HG02885 (cell line): ENCODE measurements at regions not wholly inside any gene's neighbourhood (a gene's known extent, or its start where the extent isn't known, plus 50 kb on each side); places are given as distances from the start of the nearest gene placed in this dataset.

ENCODE experiments used
- ATAC-seq: cut with Tn5 transposase; IDR thresholded peaks from one replicate; pipeline ENCODE4 v1.9.1; 2021; ENCODE audit warnings: mild to moderate bottlenecking; ENCODE audit not compliant: unreplicated experiment, poor library complexity

- no peak for ATAC-seq
Measured at GRCh38 chr2:204340511-204340910, 204.8 kb upstream of the PARD3B start.

- no peak for ATAC-seq
Measured at GRCh38 chr2:204341887-204342276, 203.4 kb upstream of the PARD3B start.

- no peak for ATAC-seq
Measured at GRCh38 chr2:204343685-204344084, 201.6 kb upstream of the PARD3B start.

GRCh38 chr2:204344119-204344518 lies 201.2 kb upstream of the PARD3B start:
- no peak for ATAC-seq

- ATAC-seq: no peak
Measured at GRCh38 chr2:204346906-204347305, 198.4 kb upstream of the PARD3B start.

- no peak for ATAC-seq
Measured at GRCh38 chr2:204353823-204354222, 191.5 kb upstream of the PARD3B start.

GRCh38 chr2:204354442-204354856 lies 190.8 kb upstream of the PARD3B start:
- ATAC-seq: no peak

- ATAC-seq: no peak
Measured at GRCh38 chr2:204355688-204356087, 189.6 kb upstream of the PARD3B start.

- no peak for ATAC-seq
Measured at GRCh38 chr2:204356151-204356641, 189.1 kb upstream of the PARD3B start.

GRCh38 chr2:204357286-204357685 lies 188.0 kb upstream of the PARD3B start:
- no peak for ATAC-seq

GRCh38 chr2:204359076-204359475 lies 186.2 kb upstream of the PARD3B start:
- no peak for ATAC-seq

- no peak for ATAC-seq
Measured at GRCh38 chr2:204360218-204361007, 184.9 kb upstream of the PARD3B start.

GRCh38 chr2:204361738-204362137 lies 183.5 kb upstream of the PARD3B start:
- ATAC-seq: no peak

- no peak for ATAC-seq
Measured at GRCh38 chr2:204362581-204362980, 182.7 kb upstream of the PARD3B start.

GRCh38 chr2:204363513-204363912 lies 181.8 kb upstream of the PARD3B start:
- no peak for ATAC-seq

GRCh38 chr2:204364860-204365535 lies 180.3 kb upstream of the PARD3B start:
- no peak for ATAC-seq

GRCh38 chr2:204365811-204366210 lies 179.5 kb upstream of the PARD3B start:
- ATAC-seq: no peak

- no peak for ATAC-seq
Measured at GRCh38 chr2:204367466-204367865, 177.8 kb upstream of the PARD3B start.

- no peak for ATAC-seq
Measured at GRCh38 chr2:204370172-204370718, 175.0 kb upstream of the PARD3B start.

- ATAC-seq: no peak
Measured at GRCh38 chr2:204373942-204374341, 171.3 kb upstream of the PARD3B start.

GRCh38 chr2:204380141-204380881 lies 165.0 kb upstream of the PARD3B start:
- ATAC-seq: no peak
